ENCODE measurements at regions not wholly inside any gene's neighbourhood (a gene's known extent, or its start where the extent isn't known, plus 50 kb on each side); places are given as distances from the start of the nearest gene placed in this dataset.
A peak's percentile ranks its signal among the peaks of the same experiment; 100 is the strongest.
"Not testable (repeated sequence)": the region's sequence is repeated elsewhere in the genome, so short reads cannot be mapped to it uniquely, and the experiment has no call there.

DNA sequence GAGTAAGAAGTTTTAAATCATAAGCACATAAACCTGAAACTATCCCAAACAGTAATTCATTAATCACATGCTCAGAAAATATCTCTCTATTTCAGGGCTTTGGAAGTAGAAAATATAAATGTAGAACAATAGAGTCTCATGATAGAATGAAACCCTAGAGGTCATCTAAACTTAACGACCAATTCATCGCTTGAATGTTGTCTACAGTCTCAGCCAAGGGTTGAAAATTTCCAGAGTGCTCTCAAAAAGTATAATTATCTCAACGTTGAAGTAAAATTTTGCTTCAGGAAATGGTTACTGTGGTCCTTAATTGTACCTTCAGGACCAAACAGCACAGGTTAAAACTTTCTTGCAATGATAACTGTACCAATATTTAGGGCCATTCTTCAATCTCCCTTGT is 1053.6 kb upstream of the SEL1L start:
- no peak for DNase-seq (ENCODE audit: low read depth)

DNA sequence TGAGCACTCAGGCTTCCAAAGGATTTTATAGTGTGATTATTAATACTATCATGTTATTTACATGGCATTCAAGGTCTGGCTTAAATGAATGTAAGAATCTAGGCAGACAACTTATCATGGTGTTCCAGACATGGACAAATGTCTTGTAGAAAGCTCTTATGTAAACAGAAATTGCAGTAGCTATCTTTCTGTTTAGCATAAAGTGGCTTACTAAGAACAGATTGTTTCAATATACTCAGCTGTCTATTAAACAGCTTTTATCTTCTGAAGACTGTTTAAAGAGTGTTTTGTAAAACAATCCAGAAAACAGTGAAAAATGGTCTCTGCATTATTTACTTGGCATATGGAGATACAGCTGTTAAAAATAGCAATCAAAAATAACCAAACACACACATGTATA is 1061.8 kb upstream of the SEL1L start:
- DNase-seq (ENCODE audit: low read depth) = no peak

DNA sequence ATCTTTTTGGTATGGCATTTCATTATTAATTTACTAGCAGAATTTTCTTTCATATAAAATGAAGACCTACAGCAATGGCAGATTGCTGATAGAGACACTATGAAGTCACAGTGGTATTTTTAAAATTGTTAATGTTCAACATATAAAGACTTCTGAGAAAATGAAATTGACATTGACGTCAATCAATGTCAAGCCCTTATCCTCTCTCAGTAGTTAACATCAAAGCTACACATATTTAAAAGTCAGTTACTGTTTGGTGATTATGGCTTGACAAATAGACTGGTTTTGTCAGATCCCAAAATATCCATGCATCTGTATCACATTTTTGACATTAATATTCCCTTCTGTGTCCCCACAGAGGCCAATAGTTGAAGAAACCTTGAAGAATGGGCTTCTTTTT is 1069.1 kb upstream of the SEL1L start:
- DNase-seq (ENCODE audit: low read depth) = no peak

DNA sequence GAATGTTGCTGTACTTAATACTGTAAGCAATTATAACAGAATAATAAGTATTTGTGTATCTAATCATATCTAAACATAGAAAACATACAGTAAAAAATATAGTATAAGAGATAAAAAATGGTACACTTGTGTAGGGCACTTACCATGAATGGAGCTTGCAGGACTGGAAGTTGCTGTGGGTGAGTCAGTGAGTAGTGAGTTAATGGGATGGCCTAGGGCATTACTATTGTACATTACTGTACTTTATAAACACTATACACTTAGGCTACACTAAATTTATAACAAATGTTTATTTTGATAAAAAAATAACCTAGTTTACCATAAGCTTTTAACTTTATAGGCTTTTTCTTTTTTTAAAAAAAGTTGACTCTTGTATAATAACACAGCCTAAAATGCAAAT is 1071.2 kb upstream of the SEL1L start:
- no peak for DNase-seq (ENCODE audit: low read depth)

DNA sequence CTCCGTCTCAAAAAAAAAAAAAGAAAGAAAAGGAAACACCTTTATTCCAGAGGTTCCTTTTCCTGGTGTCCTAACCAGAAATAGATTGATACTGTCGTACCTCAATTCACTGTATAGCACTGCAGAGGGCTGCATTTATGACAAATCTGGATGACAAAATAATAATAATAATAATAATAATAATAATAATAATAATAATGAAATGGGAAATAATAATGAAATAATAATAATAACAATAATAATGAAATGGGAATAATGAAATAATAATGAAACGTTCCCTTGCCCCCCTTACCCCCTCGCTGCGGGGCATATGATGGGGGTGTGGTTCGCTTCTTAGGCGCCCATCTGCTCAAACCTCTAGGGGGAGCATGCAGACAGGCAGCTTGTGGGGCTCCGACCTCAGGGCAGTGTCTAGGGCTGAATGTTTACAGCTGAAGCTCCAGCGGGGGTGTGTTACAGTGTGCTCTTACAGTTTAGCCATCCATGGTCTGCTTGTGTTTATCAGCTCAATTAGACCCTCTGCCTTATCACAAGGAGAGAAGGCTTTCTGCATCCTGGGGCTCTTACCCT is 1088.3 kb upstream of the SEL1L start:
- DNase-seq (ENCODE audit: low read depth) = no peak

DNA sequence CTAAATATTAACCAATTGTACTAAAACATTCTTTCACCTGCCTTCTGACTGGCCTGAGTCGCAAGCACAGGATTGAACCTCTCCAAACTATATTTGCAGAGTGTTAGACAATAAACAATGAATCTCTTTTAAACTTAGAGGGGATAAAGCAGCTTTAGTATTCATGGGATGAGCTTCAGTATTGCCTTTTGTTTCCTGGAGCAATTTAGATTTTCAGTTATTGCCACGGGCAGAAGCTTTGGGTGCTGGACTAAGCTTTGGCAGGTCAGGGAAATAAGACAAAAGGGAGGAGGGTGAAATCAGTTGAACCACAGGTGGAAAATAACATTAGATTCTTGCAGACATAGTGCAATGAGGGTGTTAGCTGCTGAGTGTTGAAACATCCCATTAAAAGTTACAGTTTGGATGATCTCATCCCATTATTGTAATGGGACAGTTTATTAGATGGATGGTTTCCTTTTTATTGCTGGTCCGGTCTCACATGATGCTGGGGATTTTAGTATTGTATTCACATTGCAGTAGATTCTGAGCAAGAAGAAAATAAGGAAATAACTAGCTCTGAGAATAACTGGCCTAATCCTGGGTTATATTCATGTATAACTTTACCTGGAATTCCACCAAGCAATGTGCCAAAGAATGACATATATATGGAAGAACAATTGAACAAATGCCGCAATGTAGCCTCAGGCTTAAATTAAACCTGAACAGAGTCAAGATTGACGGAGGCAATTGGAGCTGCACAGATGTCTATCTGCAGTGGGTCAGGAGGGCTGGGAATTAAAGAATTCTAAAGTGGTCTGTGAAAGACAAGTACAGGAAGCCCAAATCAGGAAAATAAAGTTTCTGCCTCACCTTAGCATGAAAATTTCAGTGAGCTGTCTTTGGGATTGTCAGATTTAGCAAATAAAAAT is 1092.8 kb upstream of the SEL1L start:
- no peak for DNase-seq (ENCODE audit: low read depth)

DNA sequence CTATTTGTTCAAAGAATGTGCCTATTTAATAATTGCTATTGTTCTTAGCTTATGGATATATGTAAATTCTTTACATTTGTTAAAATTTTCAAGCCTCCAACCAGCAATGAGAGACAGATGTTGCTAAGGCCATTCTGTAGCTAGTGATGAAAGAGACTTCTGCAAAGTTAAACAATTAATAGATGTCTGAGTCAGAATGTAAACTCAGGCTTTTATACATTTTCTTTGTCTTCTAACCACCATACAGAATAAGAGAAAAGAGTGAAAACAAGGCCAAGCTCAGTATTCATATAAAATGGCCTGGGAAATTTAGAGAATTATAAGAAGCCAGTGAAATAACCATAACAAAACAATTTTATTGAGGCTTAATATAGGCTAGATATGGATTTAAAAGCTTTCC is 1102.3 kb upstream of the SEL1L start:
- DNase-seq (ENCODE audit: low read depth) = no peak

DNA sequence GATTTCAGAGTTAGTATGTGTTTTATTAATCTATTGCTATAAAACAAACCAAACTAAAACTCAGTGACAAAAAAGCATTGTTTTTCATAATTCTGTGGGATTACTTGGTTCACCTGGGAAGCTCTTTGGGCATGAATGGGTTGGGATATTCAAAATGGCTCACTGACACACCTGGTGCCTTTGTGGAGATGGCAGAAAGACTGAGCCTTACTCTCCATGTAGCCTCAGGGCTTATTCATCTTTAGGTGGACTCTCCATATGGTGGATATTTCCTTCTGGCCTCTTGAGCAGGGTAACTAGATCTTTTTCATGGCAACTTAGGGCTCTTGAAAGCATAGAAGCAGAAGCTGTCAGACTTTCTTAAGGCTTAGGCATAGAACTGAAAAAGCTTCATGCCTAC is 1102.8 kb upstream of the SEL1L start:
- DNase-seq (ENCODE audit: low read depth) = no peak

DNA sequence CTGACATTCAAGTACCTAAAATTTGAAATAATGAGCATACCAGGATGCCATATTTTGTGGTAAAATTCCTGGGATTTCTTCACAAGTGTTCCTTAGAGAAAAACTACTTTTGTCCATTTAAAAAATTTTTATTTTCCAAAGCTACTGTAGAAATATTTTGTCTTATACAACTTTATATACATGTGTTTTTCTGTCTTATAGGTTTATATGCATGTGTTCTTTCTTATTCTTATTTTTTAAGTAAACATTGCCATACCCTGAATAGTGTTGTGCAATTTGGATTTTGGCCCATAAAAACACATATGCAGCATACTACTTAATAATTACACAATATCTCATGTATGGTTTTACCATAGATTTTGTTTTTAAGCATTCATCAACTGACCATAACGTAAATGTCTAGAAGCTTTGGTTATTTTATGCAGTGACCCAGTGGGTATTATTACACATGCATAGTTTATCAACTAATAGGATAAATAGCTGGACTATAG is 1107.4 kb upstream of the SEL1L start:
- no peak for DNase-seq (ENCODE audit: low read depth)

DNA sequence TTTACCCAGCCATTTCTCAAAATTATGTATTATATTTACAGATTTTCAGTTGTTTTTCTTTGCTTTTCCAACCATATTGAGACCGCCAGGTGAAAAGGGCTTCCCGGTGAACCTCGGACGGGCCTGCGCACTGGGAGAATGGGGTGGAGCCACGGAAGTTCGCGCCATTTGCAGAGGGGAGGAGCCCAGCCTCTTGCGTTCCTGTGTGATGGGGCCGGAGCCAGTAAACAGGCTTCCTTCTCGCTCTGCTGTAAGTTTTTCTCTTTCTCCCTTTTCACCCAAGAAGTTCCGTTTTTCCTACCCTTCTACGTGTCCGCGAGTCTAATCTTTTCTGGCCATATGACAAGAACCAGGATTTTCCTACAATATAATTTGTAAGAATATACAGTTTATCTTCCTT is 1108.8 kb upstream of the SEL1L start:
- DNase-seq (ENCODE audit: low read depth) = no peak

DNA sequence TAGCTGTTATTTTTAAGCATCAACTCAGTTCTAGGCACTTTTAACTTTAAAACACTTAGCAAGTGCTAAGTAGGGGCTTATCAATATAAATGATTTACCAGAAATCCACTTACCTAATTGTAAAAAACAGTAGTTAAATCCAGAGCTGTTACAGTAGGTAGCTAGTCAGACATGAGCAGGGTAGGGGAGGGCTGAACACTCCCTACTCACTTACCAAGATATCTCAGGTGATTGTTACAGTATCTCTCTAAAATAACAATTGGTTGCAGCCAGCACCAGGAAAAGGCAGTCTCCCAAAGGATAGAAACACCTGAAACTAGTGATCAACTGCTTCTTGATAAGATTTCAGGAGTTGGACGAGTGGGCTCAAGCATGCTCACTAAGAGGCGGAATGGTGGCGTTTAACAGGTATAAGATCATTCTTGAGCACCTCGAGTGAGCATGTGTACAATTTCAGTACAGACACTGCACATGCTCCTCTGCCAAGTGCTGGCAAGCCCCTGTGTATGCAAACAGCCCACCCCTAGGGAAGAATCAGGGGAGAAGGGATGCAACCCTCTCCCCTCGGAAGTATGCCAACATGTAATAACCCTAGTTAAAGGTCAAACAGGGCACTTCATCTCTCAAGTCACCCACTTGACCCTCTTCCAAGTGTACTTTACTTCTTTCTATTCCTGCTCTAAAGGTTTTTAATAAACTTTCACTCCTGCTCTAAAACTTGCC is 1113.6 kb upstream of the SEL1L start:
- no peak for DNase-seq (ENCODE audit: low read depth)

DNA sequence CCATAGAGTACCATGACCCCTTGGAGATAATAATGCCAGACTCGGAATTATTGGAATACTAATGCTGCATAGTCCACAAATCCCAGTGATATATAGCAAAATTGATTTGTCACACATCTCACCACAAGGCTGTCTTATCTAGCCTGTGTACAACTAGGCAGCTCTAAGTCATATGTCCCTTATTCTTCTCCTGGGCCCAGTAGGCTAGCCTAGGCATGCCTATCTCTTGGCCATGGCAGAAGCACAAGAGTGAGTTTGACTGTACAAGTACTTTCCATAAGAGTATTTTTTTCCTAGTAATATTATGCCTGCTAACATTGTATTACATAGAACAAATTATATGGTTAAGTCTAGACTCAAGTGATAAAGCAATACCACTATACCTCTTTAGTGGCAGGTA is 1122.1 kb upstream of the SEL1L start:
- DNase-seq (ENCODE audit: low read depth) = no peak

DNA sequence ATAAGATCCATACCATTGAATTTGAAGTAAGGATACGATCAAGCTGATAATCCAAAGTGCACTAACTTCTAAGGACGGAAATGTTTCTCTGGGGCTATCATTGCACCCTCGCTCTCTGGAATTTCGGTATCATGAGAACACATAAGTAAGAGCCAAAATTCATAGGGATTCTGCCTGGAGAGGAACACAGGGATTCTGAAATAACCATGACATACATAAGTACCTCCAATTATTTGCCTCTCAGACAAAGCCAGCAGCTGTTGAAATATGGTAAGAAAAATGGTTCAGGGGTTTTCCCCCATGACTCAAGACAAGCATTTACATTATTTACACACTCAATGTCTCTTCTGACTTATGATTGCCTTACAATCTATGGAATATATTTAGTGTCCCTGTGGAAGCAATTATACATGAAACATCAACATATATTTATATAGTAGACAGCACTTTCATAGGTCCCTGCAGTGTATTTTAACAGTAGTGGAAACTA is 1123.6 kb upstream of the SEL1L start:
- DNase-seq (ENCODE audit: low read depth) = no peak

DNA sequence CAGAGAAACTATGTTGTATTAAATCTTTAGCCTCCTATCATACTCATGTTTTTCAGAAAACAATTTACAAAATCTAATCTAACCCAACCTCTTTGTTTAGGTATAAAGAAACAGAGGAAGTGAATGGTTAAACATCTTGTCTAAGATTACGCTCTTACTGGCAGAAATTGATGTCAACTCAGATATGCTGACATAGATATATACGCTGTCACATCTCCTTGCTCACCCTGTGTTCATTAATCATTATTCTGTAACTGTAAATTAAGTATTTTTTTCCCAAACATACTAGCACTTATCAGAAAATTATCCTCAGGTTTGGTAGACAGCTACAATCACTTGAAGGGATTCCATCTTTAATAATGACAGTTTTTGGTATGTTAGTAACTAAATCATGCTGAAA is 1127.6 kb upstream of the SEL1L start:
- DNase-seq (ENCODE audit: low read depth) = no peak

DNA sequence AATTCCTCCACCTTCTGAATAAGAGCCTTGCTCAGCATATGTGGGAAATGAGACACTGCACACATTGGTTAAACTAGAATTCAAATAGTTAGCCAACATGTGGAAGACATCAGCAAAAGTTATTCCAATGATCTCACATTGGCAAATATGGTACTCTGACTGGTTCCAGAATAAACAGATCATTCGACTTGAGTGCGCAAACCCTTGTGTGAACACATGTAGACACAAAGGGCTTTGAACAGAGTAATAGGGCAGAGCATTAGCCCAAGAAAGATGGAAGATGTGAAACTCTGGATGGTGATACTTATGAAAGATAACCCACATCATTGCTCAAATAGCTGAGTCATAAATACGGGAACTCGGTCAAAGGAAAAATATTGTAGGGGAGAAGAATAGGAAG is 1133.4 kb upstream of the SEL1L start:
- DNase-seq (ENCODE audit: low read depth) = no peak

DNA sequence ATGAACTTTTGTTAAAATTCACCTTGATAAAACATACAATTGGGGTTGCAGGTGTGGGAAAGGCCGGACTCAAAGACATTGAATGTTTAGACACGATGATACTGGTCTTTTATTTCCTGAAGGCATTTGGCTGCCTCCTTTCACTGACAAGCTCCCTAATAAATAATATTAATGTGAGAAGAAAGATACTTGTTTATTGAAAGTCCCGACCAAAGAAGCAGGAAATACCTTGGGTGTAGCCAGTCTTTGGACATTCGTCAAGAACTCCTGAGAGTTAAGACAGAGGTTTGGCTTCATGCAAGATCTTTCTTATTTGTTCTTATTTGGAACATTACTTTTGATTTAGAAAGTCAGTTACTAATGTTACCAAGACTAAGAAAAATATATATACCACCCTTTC is 1133.8 kb upstream of the SEL1L start:
- no peak for DNase-seq (ENCODE audit: low read depth)

DNA sequence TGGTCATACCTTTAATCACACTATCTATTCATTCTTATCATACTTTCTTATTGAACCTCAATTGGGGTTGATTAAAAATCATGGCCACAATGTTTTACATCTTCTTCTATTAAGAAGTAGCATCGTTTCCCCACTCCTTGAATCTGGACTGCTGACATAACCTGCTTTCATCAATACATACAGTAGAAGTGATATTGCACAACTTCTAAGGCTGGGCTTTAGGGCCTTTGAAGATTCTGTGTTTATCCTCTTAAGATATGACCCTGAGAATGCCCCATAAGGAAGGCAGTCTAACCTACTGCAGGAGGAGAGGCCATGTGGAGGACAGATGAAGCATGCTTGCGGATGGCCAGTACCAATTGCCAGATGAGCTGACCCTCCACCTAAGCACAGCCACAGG is 1142.8 kb upstream of the SEL1L start:
- no peak for DNase-seq (ENCODE audit: low read depth)

DNA sequence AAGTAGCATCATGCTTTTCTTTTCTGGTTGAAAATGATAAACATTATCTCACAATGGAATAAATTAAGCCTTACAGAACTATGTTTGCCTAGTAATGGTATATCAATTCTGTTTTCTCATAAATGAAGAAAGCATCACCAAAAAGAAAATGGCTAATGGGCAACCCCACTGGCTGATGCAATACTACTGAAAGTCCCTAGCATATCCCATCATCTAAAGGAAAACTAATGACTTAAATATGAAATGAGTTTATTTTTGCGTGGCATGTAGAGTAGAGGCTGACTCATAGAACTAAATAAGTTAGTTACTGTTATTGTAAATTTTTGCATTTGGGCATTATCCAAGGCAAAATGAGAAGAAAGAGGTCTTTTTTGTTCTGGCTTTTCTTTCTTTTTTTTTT is 1156.3 kb upstream of the SEL1L start:
- no peak for DNase-seq (ENCODE audit: low read depth)

DNA sequence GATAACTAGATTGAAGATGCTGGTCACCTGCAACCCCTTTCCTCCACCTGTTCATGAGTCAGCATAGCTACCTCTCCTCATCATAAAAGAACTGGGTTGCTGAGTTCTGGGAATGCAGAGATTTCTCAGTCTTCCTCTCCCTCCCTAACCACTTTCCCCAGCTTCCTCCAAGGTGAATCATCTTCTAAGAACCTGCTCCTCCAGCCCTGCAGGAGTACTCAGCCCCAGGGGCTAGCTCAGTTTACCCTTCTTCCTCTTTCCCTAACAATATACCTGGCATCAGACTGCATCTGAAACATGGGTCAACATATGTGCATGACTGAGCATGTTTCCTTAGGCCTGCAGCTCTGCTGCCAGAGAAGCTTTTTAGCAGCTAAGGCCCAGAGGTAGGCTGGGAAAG is 1157.5 kb upstream of the SEL1L start:
- DNase-seq (ENCODE audit: low read depth) = not testable (repeated sequence)

DNA sequence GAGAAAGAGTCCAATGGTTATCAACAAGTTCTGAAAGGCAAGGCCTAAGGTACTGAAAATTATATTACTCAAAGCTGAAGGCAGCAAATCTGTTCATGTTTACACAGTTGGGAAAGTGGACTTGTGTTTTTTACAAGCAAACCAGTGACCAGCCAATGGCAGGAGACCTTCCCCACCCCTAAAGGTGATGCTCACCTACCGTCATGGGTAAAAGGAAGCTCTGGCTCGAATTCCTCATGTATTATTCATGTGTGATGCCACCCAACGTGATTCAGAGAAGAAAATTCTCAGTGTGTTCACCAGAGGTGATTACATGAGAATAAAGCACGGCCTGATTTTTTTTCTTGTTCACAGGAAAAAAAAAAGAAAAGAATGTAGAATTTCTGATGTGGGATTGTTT is 1161.2 kb upstream of the SEL1L start:
- no peak for DNase-seq (ENCODE audit: low read depth)

DNA sequence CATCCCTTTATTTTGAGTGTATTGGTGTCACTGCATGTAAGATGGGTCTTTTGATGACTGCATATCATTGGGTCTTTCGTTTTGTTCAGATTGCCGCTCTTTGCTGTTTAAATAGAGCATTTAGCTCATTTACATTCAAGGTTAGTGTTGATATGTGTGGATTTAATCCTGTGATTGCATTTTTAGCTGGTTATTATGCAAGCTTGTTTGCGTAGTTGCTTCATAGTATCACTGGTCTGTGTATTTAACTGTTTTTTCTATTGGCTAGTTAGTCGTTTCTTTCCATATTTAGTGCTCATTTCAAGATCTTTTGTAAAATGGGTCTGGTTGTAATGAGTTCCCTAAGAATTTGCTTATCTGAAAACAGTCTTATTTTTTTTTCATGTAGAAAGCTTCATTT is 1170.6 kb upstream of the SEL1L start:
- DNase-seq (ENCODE audit: low read depth) = no peak

DNA sequence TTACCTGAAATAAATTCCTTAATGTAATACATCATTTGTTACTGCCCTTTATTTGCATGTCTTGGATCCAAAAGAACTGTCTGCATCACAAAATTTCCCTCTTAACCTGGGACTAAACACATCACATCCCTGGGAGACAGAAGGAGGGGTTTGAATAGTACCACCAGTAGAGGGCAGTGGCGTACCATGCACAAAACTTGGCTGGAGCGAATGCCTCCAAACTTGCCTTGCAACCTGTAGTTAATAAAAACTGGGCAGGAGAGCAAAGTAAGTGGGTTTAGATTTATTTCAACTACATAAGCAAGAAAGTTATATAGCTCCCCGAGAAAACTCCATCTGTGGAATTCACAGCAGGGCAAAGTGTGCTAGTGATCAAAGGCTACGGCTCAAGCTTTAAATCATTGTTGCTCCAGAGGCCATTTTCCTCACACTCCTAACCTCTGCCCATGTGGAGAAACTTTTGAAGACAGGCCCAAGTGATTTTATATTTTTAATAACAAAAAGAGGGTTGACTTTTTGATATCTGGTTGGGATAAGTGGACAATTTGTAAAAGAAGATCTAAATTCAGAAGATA is 1176.7 kb upstream of the SEL1L start:
- DNase-seq (ENCODE audit: low read depth) = peak; percentile 65

DNA sequence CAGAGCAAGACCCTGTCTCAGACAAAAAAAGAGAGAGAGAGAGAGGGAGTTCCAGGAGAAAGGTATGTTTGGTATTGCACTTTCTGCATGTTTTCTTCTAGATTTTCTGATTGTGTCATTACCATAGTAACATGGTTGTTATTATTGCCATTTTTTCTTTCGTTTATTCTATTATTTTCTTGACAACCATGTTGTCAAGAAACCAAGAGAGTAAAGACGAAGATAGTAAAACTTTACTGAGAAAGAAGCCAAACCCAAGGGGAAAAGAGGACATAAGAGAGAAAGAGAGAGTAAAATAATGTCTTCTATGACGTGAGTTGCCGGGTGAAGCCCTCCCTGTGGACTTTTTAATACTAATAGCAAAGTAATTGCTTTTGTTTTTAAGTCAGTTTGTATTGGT is 1186.0 kb upstream of the SEL1L start:
- DNase-seq (ENCODE audit: low read depth) = no peak

Data from iris pigment epithelial cell (primary cell).